H1 (cell line): ENCODE measurements at regions not wholly inside any gene's neighbourhood (a gene's known extent, or its start where the extent isn't known, plus 50 kb on each side); places are given as distances from the start of the nearest gene placed in this dataset.

Experiments
- CTCF ChIA-PET: fragments of 300-600 bp; sonication (Branson Sonifier 250); formaldehyde crosslinking; loops from one replicate; lab custom pipeline; 2021; ENCODE audit not compliant: partially characterized antibody; lab: Charles Lee
- POLR2A ChIA-PET: fragments of 300-600 bp; sonication (Branson Sonifier 250); formaldehyde crosslinking; loops from one replicate; lab custom pipeline; 2021; ENCODE audit warnings: inconsistent platforms; ENCODE audit not compliant: partially characterized antibody; lab: Charles Lee
- DNase-seq, 2 experiments: peaks; one replicate each; pipeline versions ENCODE4 v3.0.0 to v3.0.0-alpha.2; 2010 to 2022; ENCODE audit warnings: low spot score in 2 of 2, low read depth in 1 of 2, mixed read lengths in 1 of 2
- FAIRE-seq: peaks from 2 replicates; lab custom pipeline; 2011; peaks lifted over from hg19 to GRCh38; lab: Jason Lieb, UNC
- H2AFZ ChIP-seq: 2 replicates; pipeline ENCODE4 v1.8.1; 2012; ENCODE audit warnings: low read length, inconsistent platforms
- H2AK5ac ChIP-seq: 2 replicates; pipeline ENCODE4 v1.6.1; 2013; ENCODE audit warnings: low read depth, low read length
- H2BK120ac ChIP-seq: replicated peaks from 2 replicates; pipeline ENCODE3; 2013; ENCODE audit warnings: low read depth, low read length, inconsistent platforms
- H2BK12ac ChIP-seq: 2 replicates; pipeline ENCODE4 v1.6.1; 2013; ENCODE audit warnings: low read depth, low read length
- H2BK15ac ChIP-seq: 2 replicates; pipeline ENCODE4 v1.6.1; 2013; ENCODE audit warnings: low read length
- H2BK20ac ChIP-seq: 2 replicates; pipeline ENCODE4 v1.6.1; 2013; ENCODE audit warnings: low read length
- H2BK5ac ChIP-seq: 2 replicates; pipeline ENCODE4 v1.6.1; 2013; ENCODE audit warnings: low read depth, low read length
- H3K14ac ChIP-seq: 2 replicates; pipeline ENCODE4 v1.6.1; 2013; ENCODE audit warnings: inconsistent platforms; ENCODE audit not compliant: insufficient read length
- H3K18ac ChIP-seq: 2 replicates; pipeline ENCODE4 v1.6.1; 2013; ENCODE audit warnings: low read length; ENCODE audit errors: extremely low read depth
- H3K23ac ChIP-seq: 2 replicates; pipeline ENCODE4 v1.6.1; 2013; ENCODE audit warnings: inconsistent platforms; ENCODE audit not compliant: insufficient read length
- H3K23me2 ChIP-seq: 2 replicates; pipeline ENCODE4 v1.6.1; 2013; ENCODE audit warnings: low read depth, low read length
- H3K27ac ChIP-seq: 2 replicates; pipeline ENCODE4 v1.6.1; 2011; ENCODE audit warnings: low read depth, low read length, inconsistent platforms
- H3K27me3 ChIP-seq, 4 experiments: replicated peaks in 1 of 4; 1 replicate in 1 of 4; 2 replicates in 3 of 4; pipeline versions ENCODE4 v1.6.1 to v1.8.1; 2011 to 2013; ENCODE audit warnings: low read length in 3 of 4, mild to moderate bottlenecking in 3 of 4, inconsistent platforms in 2 of 4, mixed read lengths in 2 of 4, moderate library complexity in 1 of 4; ENCODE audit not compliant: control insufficient read depth in 3 of 4, insufficient read depth in 3 of 4; ENCODE audit errors: extremely low read depth in 1 of 4
- H3K36me3 ChIP-seq, 4 experiments: 2 replicates each; pipeline versions ENCODE4 v1.6.1 to v1.8.1; 2011 to 2013; ENCODE audit warnings: mild to moderate bottlenecking in 4 of 4, low read length in 3 of 4, moderate library complexity in 2 of 4, control low read depth in 1 of 4, inconsistent platforms in 1 of 4; ENCODE audit not compliant: insufficient read depth in 4 of 4, control insufficient read depth in 2 of 4
- H3K4ac ChIP-seq: replicated peaks from 2 replicates; pipeline ENCODE3; 2013; ENCODE audit warnings: low read length, low read depth, mixed read lengths, inconsistent platforms; ENCODE audit not compliant: insufficient read length
- H3K4me1 ChIP-seq, 4 experiments: replicated peaks in 1 of 4; 1 replicate in 1 of 4; 2 replicates in 3 of 4; pipeline versions ENCODE4 v1.6.1 to v1.8.1; 2011 to 2013; ENCODE audit warnings: low read length in 3 of 4, inconsistent platforms in 2 of 4, mixed read lengths in 1 of 4; ENCODE audit not compliant: insufficient read depth in 4 of 4, control insufficient read depth in 3 of 4
- H3K4me2 ChIP-seq, 2 experiments: 2 replicates each; pipeline versions ENCODE4 v1.6.1 to v1.8.1; 2011 to 2013; ENCODE audit warnings: low read depth in 2 of 2, low read length in 2 of 2, control low read depth in 1 of 2, inconsistent platforms in 1 of 2, mild to moderate bottlenecking in 1 of 2; ENCODE audit not compliant: insufficient read depth in 1 of 2
- H3K4me3 ChIP-seq, 4 experiments: fragments of 200-600, 300-600 bp in 1 of 4; sonication (generic), shearing (Covaris generic), sonication (Bioruptor Twin) in 1 of 4; 2 replicates each; pipeline versions ENCODE4 v1.5.1 to v1.8.1; 2011 to 2016; ENCODE audit warnings: low read length in 4 of 4, low read depth in 3 of 4, control low read depth in 2 of 4, inconsistent platforms in 2 of 4, mild to moderate bottlenecking in 2 of 4, mixed read lengths in 1 of 4, moderate library complexity in 1 of 4; ENCODE audit not compliant: insufficient read depth in 2 of 4; ENCODE audit errors: extremely low read depth in 1 of 4
- H3K56ac ChIP-seq: replicated peaks from 2 replicates; pipeline ENCODE3; 2013; ENCODE audit warnings: low read depth, mild to moderate bottlenecking, mixed read lengths, low read length, inconsistent platforms; ENCODE audit not compliant: insufficient read length
- H3K79me1 ChIP-seq: 2 replicates; pipeline ENCODE4 v1.6.1; 2013; ENCODE audit warnings: low read depth, low read length, control low read depth
- H3K79me2 ChIP-seq, 2 experiments: 2 replicates each; pipeline versions ENCODE4 v1.6.1 to v1.8.1; 2012 to 2013; ENCODE audit warnings: low read length in 2 of 2, mild to moderate bottlenecking in 2 of 2, inconsistent platforms in 1 of 2; ENCODE audit not compliant: insufficient read depth in 2 of 2, control insufficient read depth in 1 of 2
- H3K9ac ChIP-seq, 4 experiments: replicated peaks in 1 of 4; 1 replicate in 1 of 4; 2 replicates in 3 of 4; pipeline versions ENCODE4 v1.6.1 to v1.8.1; 2011 to 2013; ENCODE audit warnings: low read depth in 3 of 4, low read length in 3 of 4, control low read depth in 2 of 4, mild to moderate bottlenecking in 2 of 4, moderate library complexity in 2 of 4, inconsistent platforms in 1 of 4; ENCODE audit errors: extremely low read depth in 1 of 4
- H3K9me3 ChIP-seq, 2 experiments: 2 replicates each; pipeline versions ENCODE4 v1.6.1 to v1.8.1; 2012 to 2013; ENCODE audit warnings: mild to moderate bottlenecking in 2 of 2, moderate library complexity in 2 of 2, control low read depth in 1 of 2, inconsistent platforms in 1 of 2, low read depth in 1 of 2, low read length in 1 of 2, mixed read lengths in 1 of 2; ENCODE audit not compliant: insufficient read depth in 2 of 2
- H4K20me1 ChIP-seq, 2 experiments: replicated peaks in 1 of 2; 2 replicates each; pipeline versions ENCODE3 to v1.8.1; 2011 to 2013; ENCODE audit warnings: inconsistent platforms in 2 of 2, low read length in 2 of 2, mild to moderate bottlenecking in 1 of 2; ENCODE audit not compliant: insufficient read depth in 2 of 2, control insufficient read depth in 1 of 2
- H4K5ac ChIP-seq: 2 replicates; pipeline ENCODE4 v1.6.1; 2013; ENCODE audit warnings: low read length, low read depth, mixed read lengths, inconsistent platforms; ENCODE audit not compliant: insufficient read length
- H4K8ac ChIP-seq: 2 replicates; pipeline ENCODE4 v1.8.0; 2013; ENCODE audit warnings: mild to moderate bottlenecking, moderate library complexity, low read length, inconsistent platforms; ENCODE audit not compliant: insufficient read depth; ENCODE audit errors: extremely low read depth
- H4K91ac ChIP-seq: replicated peaks from 2 replicates; pipeline ENCODE3; 2013; ENCODE audit warnings: low read length, mixed read lengths, inconsistent platforms; ENCODE audit not compliant: insufficient read length
- ASH2L ChIP-seq: fragments of 200-600, 300-600 bp; sonication (generic); IDR thresholded peaks from one replicate; pipeline ENCODE4 v1.7.1; 2017; ENCODE audit warnings: low read length
- CHD2 ChIP-seq: IDR thresholded peaks from 2 replicates; pipeline ENCODE4 v1.6.1; 2012; ENCODE audit warnings: low read length, improper control_type of control experiment
- CREB1 ChIP-seq: IDR thresholded peaks from 2 replicates; pipeline ENCODE4 v1.6.1; 2012; ENCODE audit warnings: inconsistent platforms
- EP300 ChIP-seq, 2 experiments: IDR thresholded peaks; 1 replicate in 1 of 2; 2 replicates in 1 of 2; pipeline ENCODE4 v1.6.1; 2011 to 2012; ENCODE audit warnings: low read depth in 2 of 2, low read length in 2 of 2, mild to moderate bottlenecking in 2 of 2, borderline replicate concordance in 1 of 2, inconsistent platforms in 1 of 2, moderate library complexity in 1 of 2
- KDM4A ChIP-seq: IDR thresholded peaks from one replicate; pipeline ENCODE4 v1.7.1; 2012; ENCODE audit warnings: low read depth, mild to moderate bottlenecking, moderate library complexity, low read length, inconsistent platforms; ENCODE audit not compliant: severe bottlenecking
- RNF2 ChIP-seq: fragments of 200-900, 300-1000 bp; sonication (generic); IDR thresholded peaks from 2 replicates; pipeline ENCODE4 v1.7.1; 2016; ENCODE audit warnings: borderline replicate concordance, low read depth, mild to moderate bottlenecking, antibody characterized with exemption, low read length; ENCODE audit not compliant: poor library complexity, severe bottlenecking; ENCODE audit errors: missing control alignments
- SAP30 ChIP-seq: fragments of 300-600 bp; sonication (generic); IDR thresholded peaks from 2 replicates; pipeline ENCODE4 v1.7.1; 2012; ENCODE audit warnings: low read length, moderate library complexity, mild to moderate bottlenecking, inconsistent platforms; ENCODE audit not compliant: insufficient read depth, insufficient replicate concordance
- SIRT6 ChIP-seq: IDR thresholded peaks from one replicate; pipeline ENCODE4 v1.7.1; 2012; ENCODE audit warnings: low read length, inconsistent platforms
- SP1 ChIP-seq: IDR thresholded peaks from 2 replicates; pipeline ENCODE4 v1.6.1; 2011; ENCODE audit warnings: low read depth, low read length
- TBP ChIP-seq: IDR thresholded peaks from 2 replicates; pipeline ENCODE4 v1.6.1; 2011; ENCODE audit warnings: low read depth, low read length, improper control_type of control experiment
- TEAD4 ChIP-seq: IDR thresholded peaks from 2 replicates; pipeline ENCODE4 v1.6.1; 2012; ENCODE audit warnings: low read depth, low read length, inconsistent platforms, mixed read lengths
- TF ChIP-seq, protein P1 (sequence below), 3 experiments: IDR thresholded peaks; 1 replicate in 2 of 3; 2 replicates in 1 of 3; pipeline versions ENCODE4 v1.5.1 to v1.6.1; 2011; ENCODE audit warnings: low read length in 3 of 3, mild to moderate bottlenecking in 3 of 3, inconsistent platforms in 2 of 3, low read depth in 1 of 3, moderate library complexity in 1 of 3; ENCODE audit not compliant: insufficient read depth in 1 of 3; ENCODE audit errors: control extremely low read depth in 1 of 3
- TF ChIP-seq, protein P2 (sequence below): IDR thresholded peaks from 2 replicates; pipeline ENCODE4 v1.6.1; 2012; ENCODE audit warnings: inconsistent platforms

DNA sequence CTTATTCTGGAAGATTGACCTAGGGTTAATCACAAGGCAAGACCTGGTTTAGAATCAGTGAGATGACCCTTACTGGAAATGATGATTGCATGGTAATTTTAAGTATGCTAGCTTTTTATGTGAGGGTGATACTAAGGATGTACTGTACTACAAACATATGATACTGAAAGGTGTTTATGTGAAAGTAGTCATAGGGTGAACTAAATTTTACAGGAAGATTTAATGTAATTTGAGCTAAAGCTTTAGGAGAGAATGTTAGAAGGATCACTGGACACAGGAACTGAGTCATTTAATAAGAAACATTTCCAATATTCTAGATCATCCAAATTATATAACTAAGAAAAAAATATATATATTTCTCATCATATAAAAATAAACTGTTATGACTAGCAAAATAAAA is 197.2 kb downstream of the COX7C start:
- H3K9ac ChIP-seq, result no peak overlapping the region
- DNase-seq (no peak), FAIRE-seq (no peak)
- H3K27ac ChIP-seq, result no peak overlapping the region
- no peaks in the 10 kb centered on the region for H3K9me3 ChIP-seq
- no peaks in the 10 kb centered on the region for H3K36me3 ChIP-seq
- H3K23me2 ChIP-seq, result no peaks in the 10 kb centered on the region
- no peak overlapping the region for H2BK5ac ChIP-seq
- no peak overlapping the region for H3K18ac ChIP-seq
- no peak overlapping the region for H3K14ac ChIP-seq
- ChIA-PET POLR2A (no interaction called here), CTCF (no interaction called here)
- H2BK12ac ChIP-seq, result no peak overlapping the region
- no peak overlapping the region for H2AK5ac ChIP-seq
- no peaks in the 10 kb centered on the region for H4K20me1 ChIP-seq
- no peaks in the 10 kb centered on the region for H3K4me1 ChIP-seq
- H3K79me2 ChIP-seq, result no peaks in the 10 kb centered on the region
- H2BK120ac ChIP-seq, result no peak overlapping the region
- no peak overlapping the region for H2AFZ ChIP-seq
- no peak overlapping the region for H2BK20ac ChIP-seq
- H3K27me3 ChIP-seq, result no peaks in the 10 kb centered on the region
- no peak overlapping the region for H2BK15ac ChIP-seq
- no peaks in the 10 kb centered on the region for H3K79me1 ChIP-seq
- no peak overlapping the region for H4K5ac ChIP-seq
- H3K23ac ChIP-seq, result no peak overlapping the region
- no peak overlapping the region for H3K4me2 ChIP-seq
- H4K8ac ChIP-seq, result no peak overlapping the region
- no peak overlapping the region for H4K91ac ChIP-seq
- H3K4me3 ChIP-seq, result no peak overlapping the region
- no peak overlapping the region for H3K56ac ChIP-seq
- H3K4ac ChIP-seq, result no peak overlapping the region
- no peak for TF ChIP-seq EP300 (IDR thresholded peaks at IDR 0.05; ENCODE audit: borderline replicate concordance in 1 of 2, low read depth in 2 of 2, low read length in 2 of 2)
- TF ChIP-seq RNF2, result no peak
- TF ChIP-seq SAP30, result no peak
- TF ChIP-seq TEAD4, result no peak
- no peak for TF ChIP-seq SP1
- no peak for TF ChIP-seq SIRT6
- no peak for TF ChIP-seq CHD2
- no peak for TF ChIP-seq TBP
- no peak for TF ChIP-seq CREB1
- TF ChIP-seq, protein P1, sequence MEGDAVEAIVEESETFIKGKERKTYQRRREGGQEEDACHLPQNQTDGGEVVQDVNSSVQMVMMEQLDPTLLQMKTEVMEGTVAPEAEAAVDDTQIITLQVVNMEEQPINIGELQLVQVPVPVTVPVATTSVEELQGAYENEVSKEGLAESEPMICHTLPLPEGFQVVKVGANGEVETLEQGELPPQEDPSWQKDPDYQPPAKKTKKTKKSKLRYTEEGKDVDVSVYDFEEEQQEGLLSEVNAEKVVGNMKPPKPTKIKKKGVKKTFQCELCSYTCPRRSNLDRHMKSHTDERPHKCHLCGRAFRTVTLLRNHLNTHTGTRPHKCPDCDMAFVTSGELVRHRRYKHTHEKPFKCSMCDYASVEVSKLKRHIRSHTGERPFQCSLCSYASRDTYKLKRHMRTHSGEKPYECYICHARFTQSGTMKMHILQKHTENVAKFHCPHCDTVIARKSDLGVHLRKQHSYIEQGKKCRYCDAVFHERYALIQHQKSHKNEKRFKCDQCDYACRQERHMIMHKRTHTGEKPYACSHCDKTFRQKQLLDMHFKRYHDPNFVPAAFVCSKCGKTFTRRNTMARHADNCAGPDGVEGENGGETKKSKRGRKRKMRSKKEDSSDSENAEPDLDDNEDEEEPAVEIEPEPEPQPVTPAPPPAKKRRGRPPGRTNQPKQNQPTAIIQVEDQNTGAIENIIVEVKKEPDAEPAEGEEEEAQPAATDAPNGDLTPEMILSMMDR (IDR thresholded peaks at IDR 0.05; ENCODE audit: control extremely low read depth in 1 of 3, insufficient read depth in 1 of 3, low read depth in 1 of 3, low read length in 3 of 3), result no peak
- TF ChIP-seq KDM4A, result no peak
- TF ChIP-seq ASH2L, result no peak
- TF ChIP-seq, protein P2, sequence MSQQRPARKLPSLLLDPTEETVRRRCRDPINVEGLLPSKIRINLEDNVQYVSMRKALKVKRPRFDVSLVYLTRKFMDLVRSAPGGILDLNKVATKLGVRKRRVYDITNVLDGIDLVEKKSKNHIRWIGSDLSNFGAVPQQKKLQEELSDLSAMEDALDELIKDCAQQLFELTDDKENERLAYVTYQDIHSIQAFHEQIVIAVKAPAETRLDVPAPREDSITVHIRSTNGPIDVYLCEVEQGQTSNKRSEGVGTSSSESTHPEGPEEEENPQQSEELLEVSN, result no peak
